Activated naive CD4-positive, alpha-beta T cell treated with anti-CD3 and anti-CD28 coated beads, Interleukin-2, amount 50 U/mL, for 16 hours (primary cell): ENCODE measurements at regions not wholly inside any gene's neighbourhood (a gene's known extent, or its start where the extent isn't known, plus 50 kb on each side); places are given as distances from the start of the nearest gene placed in this dataset.

ENCODE experiments used
- DNase-seq: peaks from one replicate; pipeline ENCODE4 v3.0.0-alpha.2; 2020

GRCh38 chr1:201754353-201754752 lies 74.6 kb upstream of the IPO9 start:
- no peak for DNase-seq

- no peak for DNase-seq
These were observed 73.8 kb upstream of the IPO9 start for GRCh38 chr1:201755200-201755599.

DNA sequence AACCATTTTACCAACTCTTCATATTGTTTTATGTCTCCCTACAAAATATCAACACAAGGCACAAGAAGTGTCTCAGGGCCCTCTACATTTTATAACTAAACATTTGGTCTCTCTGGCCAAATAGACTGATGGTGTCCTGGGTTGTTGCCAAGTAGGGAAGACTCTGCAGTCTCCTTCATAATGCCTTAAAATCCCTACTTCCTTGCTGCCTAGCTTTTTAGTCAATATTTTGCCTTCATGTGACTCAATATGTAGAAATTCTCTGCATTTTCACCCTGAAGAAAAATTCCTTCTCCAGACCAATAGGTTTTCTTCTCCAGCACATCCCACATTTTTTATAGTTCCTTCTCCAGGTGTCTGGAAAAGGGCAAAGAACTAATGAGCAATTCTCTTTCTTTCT lies 72.6 kb upstream of the IPO9 start:
- no peak for DNase-seq

DNA sequence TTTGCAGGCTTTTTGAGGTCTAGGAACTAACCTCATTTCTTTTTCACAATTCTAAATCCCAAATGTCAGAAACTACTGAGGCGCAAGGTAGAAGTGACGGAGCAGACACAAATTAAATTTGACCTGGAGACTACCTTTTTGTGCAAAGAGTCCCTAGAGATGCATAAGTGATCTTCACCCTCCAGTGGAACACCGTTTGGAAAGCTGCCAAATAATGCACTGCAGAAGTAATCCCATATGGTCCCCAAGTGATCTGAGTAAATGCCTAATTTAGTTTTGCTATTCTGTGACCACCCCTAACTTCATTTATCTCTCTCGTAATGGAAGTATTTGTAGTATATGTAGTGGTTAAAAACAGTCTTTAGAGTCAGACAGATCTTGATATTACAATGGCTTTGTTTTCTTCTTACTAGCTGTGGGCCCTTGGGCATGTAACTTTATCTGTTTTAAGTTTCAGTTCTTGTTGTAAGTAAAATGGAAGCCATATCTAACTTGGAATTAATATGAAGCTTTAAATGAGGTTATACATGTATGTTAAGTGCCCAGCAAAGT lies 70.4 kb upstream of the IPO9 start:
- no peak for DNase-seq

GRCh38 chr1:201759194-201759815 lies 69.7 kb upstream of the IPO9 start:
- DNase-seq = no peak

- DNase-seq = no peak
These were observed 68.4 kb upstream of the IPO9 start for GRCh38 chr1:201760516-201760915.

DNA sequence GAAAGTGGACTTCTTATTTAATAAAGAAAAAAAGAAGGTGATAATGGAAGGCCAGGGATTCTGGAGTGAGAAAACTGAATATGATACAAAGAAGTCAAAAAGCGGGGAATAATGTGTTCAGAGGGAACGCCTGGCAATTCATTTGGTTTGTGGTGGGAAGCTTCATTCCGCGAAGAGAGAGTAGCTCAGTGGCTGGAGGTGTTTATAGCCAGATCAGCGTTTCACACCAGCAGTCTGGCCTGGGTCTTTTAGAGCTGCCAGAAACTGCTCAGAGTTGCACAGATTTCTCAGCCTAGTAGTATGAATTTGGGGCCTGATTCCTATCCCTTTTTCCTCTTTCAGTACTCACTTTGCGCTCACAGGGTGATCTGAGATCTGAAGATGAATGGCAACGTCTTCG lies 67.8 kb upstream of the IPO9 start:
- no peak for DNase-seq

DNA sequence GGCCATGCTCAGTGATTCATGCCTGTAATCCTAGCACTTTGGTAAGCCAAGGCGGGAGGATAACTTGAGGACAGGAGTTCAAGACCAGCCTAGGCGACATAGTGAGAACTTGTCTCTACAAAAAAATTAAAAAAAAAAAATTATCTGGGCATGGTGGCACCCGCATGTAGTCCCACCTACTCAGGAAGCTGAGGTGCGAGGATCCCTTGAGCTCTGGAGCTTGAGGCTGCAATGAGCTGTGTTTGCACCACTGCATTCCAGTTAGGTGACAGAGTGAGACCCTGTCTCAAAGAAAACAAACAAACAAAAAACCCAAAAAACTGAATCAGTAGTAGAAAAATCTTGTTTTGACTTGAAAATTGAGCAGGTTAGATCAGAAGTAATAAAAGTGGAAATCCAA lies 67.1 kb upstream of the IPO9 start:
- no peak for DNase-seq

DNA sequence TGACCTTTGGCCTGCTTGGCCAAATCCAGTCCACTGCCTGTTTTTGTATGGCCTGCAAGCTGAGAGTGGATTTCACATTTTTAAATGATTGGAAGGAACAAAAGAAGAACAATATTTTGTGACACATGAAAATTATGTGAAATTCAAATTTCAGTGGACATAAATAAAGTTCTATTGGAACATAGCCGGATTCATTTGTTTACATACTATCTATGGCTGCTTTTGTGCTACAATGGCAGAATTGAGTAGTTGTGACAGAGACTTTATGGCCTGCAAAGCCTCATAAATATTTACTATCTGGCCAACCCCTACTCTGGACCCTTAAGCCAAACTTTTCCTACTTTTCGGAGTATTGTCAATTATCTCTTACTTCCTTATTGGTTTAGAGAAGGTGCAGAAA lies 66.6 kb upstream of the IPO9 start:
- DNase-seq = no peak

DNA sequence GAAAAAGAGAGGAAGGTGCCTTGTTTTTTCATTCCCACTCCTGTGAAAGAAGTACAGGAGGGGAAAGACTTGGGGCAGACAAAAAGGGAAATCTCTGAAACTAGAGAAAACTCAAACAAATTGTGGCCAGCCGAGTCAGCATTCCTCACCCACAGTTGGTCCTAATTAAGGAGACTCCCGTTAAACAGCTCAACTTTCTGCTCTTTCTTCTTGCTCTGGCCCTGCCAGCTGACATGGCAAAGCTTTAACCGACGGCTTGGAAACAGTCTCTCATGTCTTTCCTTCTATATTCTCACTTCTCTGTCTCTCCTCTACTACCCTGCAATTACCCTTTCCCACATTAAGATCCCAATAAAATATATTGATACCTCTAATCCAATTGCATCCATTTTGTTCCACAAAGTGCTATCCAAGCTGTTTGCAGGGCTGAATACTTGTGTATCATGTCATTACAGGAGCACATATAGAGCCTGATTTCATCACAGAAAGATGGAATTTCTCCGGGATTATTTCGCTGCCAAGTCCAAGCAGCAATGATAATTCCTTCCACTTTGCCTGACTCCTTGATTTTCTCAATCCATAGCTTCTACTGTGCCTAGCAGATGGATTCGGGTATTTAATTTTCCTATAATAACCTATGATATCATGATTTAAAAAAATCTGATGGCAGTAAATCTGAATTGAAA lies 65.4 kb upstream of the IPO9 start:
- no peak for DNase-seq

DNA sequence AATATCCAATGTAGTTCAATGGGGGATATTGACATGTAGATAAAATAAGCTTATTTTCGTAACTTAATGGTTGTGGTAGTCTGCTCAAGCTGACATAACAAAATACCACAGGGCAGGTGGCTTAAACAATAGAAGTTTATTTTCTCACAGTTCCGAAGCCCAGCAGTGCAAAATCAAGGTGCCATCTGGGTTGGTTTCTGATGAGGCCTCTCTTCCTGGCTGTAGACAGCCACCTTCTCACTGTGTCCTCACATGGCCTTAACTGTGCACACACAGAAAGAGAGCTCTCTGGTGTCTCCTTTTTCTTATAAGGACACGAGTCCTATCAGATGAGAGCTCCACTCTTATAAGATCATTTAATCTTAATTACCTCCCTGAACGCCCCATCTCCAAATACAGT lies 64.8 kb upstream of the IPO9 start:
- no peak for DNase-seq

GRCh38 chr1:201764579-201764978 lies 64.4 kb upstream of the IPO9 start:
- no peak for DNase-seq

DNA sequence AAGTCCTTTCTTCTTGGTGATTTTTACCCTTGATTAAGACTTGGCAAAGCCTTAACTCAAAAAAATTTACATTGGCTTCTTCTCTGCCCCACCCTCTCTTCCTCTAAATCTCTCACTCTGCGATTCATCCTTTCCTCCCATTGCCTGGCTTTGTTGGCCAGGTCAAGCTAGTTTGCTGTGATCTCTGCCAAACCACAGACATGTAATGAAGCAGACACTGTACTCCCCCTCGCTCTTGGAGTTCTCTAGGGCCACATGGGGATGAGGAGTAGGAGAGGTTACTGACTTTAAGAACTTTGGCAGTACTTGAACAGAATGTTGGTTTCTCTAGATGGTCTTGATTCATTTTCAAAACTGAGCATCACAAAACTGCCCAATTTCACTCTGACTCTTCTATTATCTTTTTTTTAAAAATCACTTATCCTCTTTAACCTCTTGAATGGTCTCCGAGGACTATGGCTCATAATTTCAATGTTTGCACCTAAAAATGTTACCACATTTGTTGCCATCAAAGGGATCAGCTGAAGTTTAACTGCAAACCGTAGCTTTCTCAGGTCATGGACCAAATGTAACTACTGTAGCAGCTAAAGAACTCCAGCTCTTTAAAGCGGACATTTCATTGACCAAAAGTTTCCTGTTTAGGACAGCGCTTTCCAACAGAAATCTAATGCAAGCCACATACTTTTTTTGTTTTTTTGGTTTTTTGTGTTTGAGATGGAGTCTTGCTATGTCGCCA lies 62.7 kb upstream of the IPO9 start:
- no peak for DNase-seq

- no peak for DNase-seq
These were observed 61.6 kb upstream of the IPO9 start for GRCh38 chr1:201767339-201767738.

DNA sequence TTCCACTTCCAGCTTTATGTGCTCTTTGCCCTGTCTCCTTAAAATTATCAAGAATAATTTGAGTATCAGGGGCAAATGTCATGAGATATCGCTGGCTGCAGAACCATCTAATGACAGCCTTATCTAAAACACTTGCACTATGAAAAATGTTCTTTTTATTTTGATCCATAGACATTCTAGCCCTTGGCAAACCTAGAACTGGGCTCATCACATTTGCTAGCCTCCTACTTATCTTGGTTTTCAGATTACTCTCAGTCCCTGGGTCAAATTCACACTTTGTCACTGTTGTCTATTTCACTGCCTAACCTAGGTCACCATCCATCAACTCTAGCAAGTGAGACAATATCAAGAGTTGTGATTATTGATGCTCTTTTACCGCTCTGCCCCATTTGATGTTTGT lies 59.9 kb upstream of the IPO9 start:
- no peak for DNase-seq

DNA sequence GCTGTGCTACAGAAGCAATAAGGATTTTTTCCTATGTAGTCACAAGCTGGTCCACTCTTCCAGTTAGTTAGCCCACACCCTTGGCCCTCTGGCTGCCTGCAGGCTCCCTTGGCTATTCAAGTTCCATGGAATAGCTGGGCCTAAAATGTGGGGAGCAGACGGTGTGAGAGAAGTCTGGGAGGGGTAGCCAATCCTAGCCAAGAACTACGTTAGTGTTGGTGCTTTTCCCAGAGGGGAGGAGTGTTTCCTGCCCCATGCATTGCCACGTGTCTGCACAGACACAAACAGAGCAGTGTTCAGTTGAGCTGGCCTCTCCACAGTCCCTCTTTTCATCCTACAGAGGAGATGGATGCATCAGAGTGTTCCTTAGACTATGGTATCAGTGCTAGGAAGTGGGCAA lies 59.0 kb upstream of the IPO9 start:
- DNase-seq = no peak

GRCh38 chr1:201771466-201771865 lies 57.5 kb upstream of the IPO9 start:
- DNase-seq = no peak

DNA sequence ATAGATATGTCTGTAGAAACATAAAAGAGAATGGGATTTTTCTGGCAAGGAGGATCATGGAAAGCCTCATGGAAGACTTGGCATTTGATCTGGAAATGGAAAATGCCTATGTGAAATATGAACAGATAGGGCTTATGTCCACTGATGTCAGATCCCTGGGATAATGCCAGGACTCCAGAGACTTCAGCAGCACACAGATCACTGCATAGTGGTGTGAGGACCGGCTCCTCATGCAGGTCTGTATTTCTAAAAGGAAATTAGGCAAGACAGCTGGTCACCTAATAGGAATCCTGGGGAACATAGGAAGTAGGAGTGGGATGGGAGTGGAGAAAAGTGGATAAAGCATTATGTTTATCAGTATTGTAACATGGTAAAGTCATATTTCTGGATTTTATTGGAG lies 56.8 kb upstream of the IPO9 start:
- DNase-seq = no peak

DNA sequence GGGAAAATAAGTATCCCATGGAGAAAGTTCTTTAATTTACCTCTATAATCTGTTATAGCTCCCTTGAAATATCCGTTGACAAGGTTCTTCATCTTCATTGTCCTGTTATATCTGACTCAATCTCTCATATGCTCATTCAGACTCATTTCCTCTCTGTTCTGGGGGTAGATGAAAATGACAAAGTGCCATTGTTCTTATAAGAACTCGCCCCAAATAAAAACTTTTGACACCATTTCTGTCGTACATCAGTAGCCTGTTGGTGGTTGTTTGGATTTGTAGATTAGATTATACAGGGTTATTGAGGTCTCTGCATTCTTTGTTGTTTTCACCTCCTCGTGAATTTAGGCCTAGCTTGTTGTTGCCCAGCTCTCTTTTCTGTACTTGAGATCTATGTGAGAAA lies 55.2 kb upstream of the IPO9 start:
- no peak for DNase-seq

- no peak for DNase-seq
These were observed 54.6 kb upstream of the IPO9 start for GRCh38 chr1:201774224-201774982.

DNA sequence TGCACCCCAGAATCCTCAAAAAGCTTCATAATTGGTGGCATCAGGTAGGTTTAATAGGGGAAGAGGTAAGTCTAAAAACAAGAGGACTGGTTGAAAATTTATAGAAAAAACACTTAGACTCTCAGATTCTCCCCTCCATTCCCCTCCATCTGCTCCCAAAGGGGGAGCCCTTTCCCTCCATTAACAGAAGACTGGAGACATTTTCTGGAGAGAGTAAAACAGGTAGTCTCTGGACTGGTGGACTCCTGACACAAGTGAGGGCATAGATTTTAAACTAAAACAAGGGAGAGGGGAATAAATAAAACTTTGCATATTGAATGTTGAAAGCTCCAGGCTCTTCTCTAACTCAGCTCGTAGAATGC lies 54.0 kb upstream of the IPO9 start:
- no peak for DNase-seq

- DNase-seq = no peak
These were observed 53.6 kb upstream of the IPO9 start for GRCh38 chr1:201775380-201775779.

- DNase-seq = no peak
These were observed 50.5 kb upstream of the IPO9 start for GRCh38 chr1:201778279-201779065.
